GM12878 (cell line): ENCODE measurements at regions not wholly inside any gene's neighbourhood (a gene's known extent, or its start where the extent isn't known, plus 50 kb on each side); places are given as distances from the start of the nearest gene placed in this dataset.

Source experiments
- ATAC-seq: fragments of 200-7000 bp; cut with Tn5 transposase; 3 replicates; pipeline ENCODE4 v1.9.1; 2020; ENCODE audit warnings: mild to moderate bottlenecking, moderate library complexity
- BruUV-seq: library from RNA; stranded (reverse); fragments of 400-500 nt; replicated peaks from 2 replicates; lab custom pipeline; 2021; lab: Mats Ljungman, UMichigan
- CTCF ChIA-PET: fragments of 300-600 bp; sonication (Branson Sonifier 250); formaldehyde crosslinking; extraction: SDS; loops from one replicate; lab custom pipeline; 2021; ENCODE audit warnings: inconsistent platforms; lab: Yijun Ruan, JAX
- POLR2A ChIA-PET: fragments of 350-600 bp; formaldehyde crosslinking; extraction: SDS; loops from one replicate; lab custom pipeline; 2021; ENCODE audit warnings: inconsistent platforms; lab: Charles Lee
- RAD21 ChIA-PET: fragments of 300-600 bp; sonication (Branson Sonifier 250); formaldehyde crosslinking; loops from one replicate; lab custom pipeline; 2023; ENCODE audit warnings: antibody characterized with exemption; ENCODE audit not compliant: unreplicated experiment; lab: Charles Lee
- SMC1A ChIA-PET: fragments of 300-600 bp; sonication (Branson Sonifier 250); formaldehyde crosslinking; loops from one replicate; lab custom pipeline; 2023; ENCODE audit not compliant: unreplicated experiment, uncharacterized antibody; lab: Charles Lee
- DNase-seq: peaks from one replicate; pipeline ENCODE4 v3.0.0-alpha.2; 2011; ENCODE audit warnings: low read depth, low spot score
- FAIRE-seq: peaks from 3 replicates; lab custom pipeline; 2011; peaks lifted over from hg19 to GRCh38; lab: Jason Lieb, UNC
- H2AFZ ChIP-seq: 2 replicates; pipeline ENCODE4 v1.6.0; 2011; ENCODE audit warnings: low read depth, low read length, control low read depth; ENCODE audit not compliant: control insufficient read depth
- H3K27ac ChIP-seq: 2 replicates; pipeline ENCODE4 v1.5.1; 2011; ENCODE audit warnings: control low read depth; ENCODE audit not compliant: control insufficient read depth, insufficient read depth
- H3K27me3 ChIP-seq, 2 experiments: replicated peaks in 1 of 2; 2 replicates each; pipeline versions ENCODE4 v1.6.0 to v1.6.1; 2011; ENCODE audit warnings: low read length in 1 of 2; ENCODE audit not compliant: control insufficient read depth in 2 of 2, insufficient read depth in 2 of 2
- H3K36me3 ChIP-seq, 2 experiments: 2 replicates each; pipeline ENCODE4 v1.5.1; 2011; ENCODE audit warnings: low read length in 1 of 2; ENCODE audit not compliant: control insufficient read depth in 2 of 2, insufficient read depth in 2 of 2
- H3K4me1 ChIP-seq: 2 replicates; pipeline ENCODE4 v1.6.1; 2011; ENCODE audit warnings: mild to moderate bottlenecking, low read length, moderate library complexity, mixed read lengths; ENCODE audit not compliant: control insufficient read depth, insufficient read depth
- H3K4me2 ChIP-seq: 2 replicates; pipeline ENCODE4 v1.6.0; 2011; ENCODE audit warnings: control low read depth; ENCODE audit not compliant: control insufficient read depth, insufficient read depth
- H3K4me3 ChIP-seq: fragments of 200-600 bp; sonication (generic); 2 replicates; pipeline ENCODE4 v1.5.1; 2016
- H3K79me2 ChIP-seq: 2 replicates; pipeline ENCODE4 v1.6.0; 2011; ENCODE audit warnings: low read length; ENCODE audit not compliant: control insufficient read depth, insufficient read depth
- H3K9ac ChIP-seq: 2 replicates; pipeline ENCODE4 v1.8.0; 2011; ENCODE audit warnings: low read length, control low read depth, mixed read lengths; ENCODE audit not compliant: control insufficient read depth, insufficient read depth
- H3K9me3 ChIP-seq: replicated peaks from 3 replicates; pipeline ENCODE4 v1.5.1; 2011; ENCODE audit warnings: mild to moderate bottlenecking, low read length; ENCODE audit not compliant: control insufficient read depth, insufficient read depth
- H4K20me1 ChIP-seq: 2 replicates; pipeline ENCODE4 v1.6.0; 2011; ENCODE audit not compliant: control insufficient read depth, insufficient read depth
- BHLHE40 ChIP-seq, 2 experiments: fragments of 450-650 bp in 1 of 2; IDR thresholded peaks; 2 replicates each; pipeline ENCODE4 v1.6.1; 2011 to 2017; ENCODE audit warnings: low read depth in 2 of 2, borderline replicate concordance in 1 of 2, improper control_type of control experiment in 1 of 2, low read length in 1 of 2, mild to moderate bottlenecking in 1 of 2
- ESRRA ChIP-seq: IDR thresholded peaks from 2 replicates; pipeline ENCODE4 v1.6.1; 2012; ENCODE audit warnings: mild to moderate bottlenecking, low read length, improper control_type of control experiment
- EZH2 ChIP-seq: IDR thresholded peaks from 2 replicates; pipeline ENCODE4 v1.6.1; 2012; ENCODE audit warnings: low read depth, mild to moderate bottlenecking, control low read depth, inconsistent platforms, low read length, borderline replicate concordance; ENCODE audit not compliant: control insufficient read depth
- HCFC1 ChIP-seq: fragments of 150-350 bp; IDR thresholded peaks from 2 replicates; pipeline ENCODE4 v1.6.1; 2014; ENCODE audit warnings: low read length
- IRF4 ChIP-seq: IDR thresholded peaks from 2 replicates; pipeline ENCODE4 v1.6.1; 2011; ENCODE audit warnings: low read depth, low read length
- MEF2A ChIP-seq: IDR thresholded peaks from 2 replicates; pipeline ENCODE4 v1.6.1; 2011; ENCODE audit warnings: low read depth, mild to moderate bottlenecking, low read length, moderate library complexity; ENCODE audit not compliant: insufficient read depth
- MTA2 ChIP-seq: fragments of 450-650 bp; IDR thresholded peaks from 2 replicates; pipeline ENCODE4 v1.6.1; 2016; ENCODE audit warnings: low read depth, mild to moderate bottlenecking, moderate library complexity
- MYB ChIP-seq: fragments of 150-350 bp; IDR thresholded peaks from 2 replicates; pipeline ENCODE4 v1.6.1; 2014; ENCODE audit warnings: mild to moderate bottlenecking, low read depth, low read length, borderline replicate concordance
- NR2C2 ChIP-seq: IDR thresholded peaks from 2 replicates; pipeline ENCODE4 v1.6.1; 2011; ENCODE audit warnings: borderline replicate concordance, low read depth; ENCODE audit not compliant: control insufficient read depth, insufficient read length
- SMAD1 ChIP-seq: fragments of 450-650 bp; IDR thresholded peaks from 2 replicates; pipeline ENCODE4 v1.6.1; 2018; ENCODE audit warnings: mild to moderate bottlenecking, low read depth; ENCODE audit not compliant: partially characterized antibody
- ZNF384 ChIP-seq: IDR thresholded peaks from 2 replicates; pipeline ENCODE4 v1.6.1; 2012; ENCODE audit warnings: low read depth, mild to moderate bottlenecking, low read length, improper control_type of control experiment, borderline replicate concordance
- ZNF592 ChIP-seq: fragments of 450-650 bp; IDR thresholded peaks from 2 replicates; pipeline ENCODE4 v1.6.1; 2017; ENCODE audit warnings: mild to moderate bottlenecking, moderate library complexity
- ZNF622 ChIP-seq: fragments of 450-650 bp; IDR thresholded peaks from 2 replicates; pipeline ENCODE4 v1.6.1; 2017; ENCODE audit warnings: mild to moderate bottlenecking, inconsistent platforms
- in situ Hi-C: fragments of 300-500 bp; cut with MboI; formaldehyde crosslinking; loops from 9 replicates; pipeline ENCODE4 v1.14.3; 2018; ENCODE audit warnings: mixed read lengths
- intact Hi-C: fragments of 100-400 bp; cut with micrococcal nuclease; formaldehyde crosslinking; loops from one replicate; pipeline ENCODE4 v1.14.2; 2022; ENCODE audit not compliant: unreplicated experiment
- TF ChIP-seq, protein P1 (sequence below): IDR thresholded peaks from 2 replicates; pipeline ENCODE4 v1.6.1; 2011; ENCODE audit warnings: mild to moderate bottlenecking, low read depth, low read length, moderate library complexity; ENCODE audit not compliant: insufficient replicate concordance
- TF ChIP-seq, protein P2 (sequence below): fragments of 450-650 bp; formaldehyde crosslinking; IDR thresholded peaks from 2 replicates; pipeline ENCODE4 v1.4.0; 2022; ENCODE audit warnings: mild to moderate bottlenecking, moderate library complexity

- TF ChIP-seq, protein P1, sequence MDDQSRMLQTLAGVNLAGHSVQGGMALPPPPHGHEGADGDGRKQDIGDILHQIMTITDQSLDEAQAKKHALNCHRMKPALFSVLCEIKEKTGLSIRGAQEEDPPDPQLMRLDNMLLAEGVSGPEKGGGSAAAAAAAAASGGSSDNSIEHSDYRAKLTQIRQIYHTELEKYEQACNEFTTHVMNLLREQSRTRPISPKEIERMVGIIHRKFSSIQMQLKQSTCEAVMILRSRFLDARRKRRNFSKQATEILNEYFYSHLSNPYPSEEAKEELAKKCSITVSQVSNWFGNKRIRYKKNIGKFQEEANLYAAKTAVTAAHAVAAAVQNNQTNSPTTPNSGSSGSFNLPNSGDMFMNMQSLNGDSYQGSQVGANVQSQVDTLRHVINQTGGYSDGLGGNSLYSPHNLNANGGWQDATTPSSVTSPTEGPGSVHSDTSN = no peak
- TF ChIP-seq MTA2 = no peak
Observed at GRCh38 chr3:67976663-67977062, 322.3 kb upstream of the SUCLG2 start (continued).

GRCh38 chr3:67964596-67964995, 310.2 kb upstream of the SUCLG2 start:
- Histone ChIP-seq H4K20me1 (no peaks in the 10 kb centered on the region), H3K4me2 (no peak overlapping the region), H3K79me2 (no peaks in the 10 kb centered on the region), H3K4me3 (no peak overlapping the region), H3K9me3 (no peaks in the 10 kb centered on the region), H3K27ac (no peak overlapping the region), H3K27me3 (no peaks in the 10 kb centered on the region), H3K36me3 (no peaks in the 10 kb centered on the region), H3K9ac (no peak overlapping the region), H2AFZ (no peak overlapping the region), H3K4me1 (no peaks in the 10 kb centered on the region)
- no peak for FAIRE-seq
- RAD21 ChIA-PET = no interaction called here
- no TSS peak for BruUV-seq
- no peak for DNase-seq
- CTCF ChIA-PET = no interaction called here
- intact Hi-C loops = no loop called here
- no peak for ATAC-seq
- in situ Hi-C loops = no loop called here
- SMC1A ChIA-PET = no interaction called here
- POLR2A ChIA-PET = no interaction called here
- TF ChIP-seq EZH2 (no peak), ESRRA (no peak), MYB (no peak), NR2C2 (no peak), MEF2A (no peak), HCFC1 (no peak), ZNF622 (no peak), BHLHE40 (IDR thresholded peaks at IDR 0.05; ENCODE audit: borderline replicate concordance in 1 of 2, low read depth in 2 of 2, low read length in 1 of 2) (no peak), IRF4 (no peak), SMAD1 (no peak), ZNF592 (no peak), ZNF384 (no peak)
- TF ChIP-seq, protein P2, sequence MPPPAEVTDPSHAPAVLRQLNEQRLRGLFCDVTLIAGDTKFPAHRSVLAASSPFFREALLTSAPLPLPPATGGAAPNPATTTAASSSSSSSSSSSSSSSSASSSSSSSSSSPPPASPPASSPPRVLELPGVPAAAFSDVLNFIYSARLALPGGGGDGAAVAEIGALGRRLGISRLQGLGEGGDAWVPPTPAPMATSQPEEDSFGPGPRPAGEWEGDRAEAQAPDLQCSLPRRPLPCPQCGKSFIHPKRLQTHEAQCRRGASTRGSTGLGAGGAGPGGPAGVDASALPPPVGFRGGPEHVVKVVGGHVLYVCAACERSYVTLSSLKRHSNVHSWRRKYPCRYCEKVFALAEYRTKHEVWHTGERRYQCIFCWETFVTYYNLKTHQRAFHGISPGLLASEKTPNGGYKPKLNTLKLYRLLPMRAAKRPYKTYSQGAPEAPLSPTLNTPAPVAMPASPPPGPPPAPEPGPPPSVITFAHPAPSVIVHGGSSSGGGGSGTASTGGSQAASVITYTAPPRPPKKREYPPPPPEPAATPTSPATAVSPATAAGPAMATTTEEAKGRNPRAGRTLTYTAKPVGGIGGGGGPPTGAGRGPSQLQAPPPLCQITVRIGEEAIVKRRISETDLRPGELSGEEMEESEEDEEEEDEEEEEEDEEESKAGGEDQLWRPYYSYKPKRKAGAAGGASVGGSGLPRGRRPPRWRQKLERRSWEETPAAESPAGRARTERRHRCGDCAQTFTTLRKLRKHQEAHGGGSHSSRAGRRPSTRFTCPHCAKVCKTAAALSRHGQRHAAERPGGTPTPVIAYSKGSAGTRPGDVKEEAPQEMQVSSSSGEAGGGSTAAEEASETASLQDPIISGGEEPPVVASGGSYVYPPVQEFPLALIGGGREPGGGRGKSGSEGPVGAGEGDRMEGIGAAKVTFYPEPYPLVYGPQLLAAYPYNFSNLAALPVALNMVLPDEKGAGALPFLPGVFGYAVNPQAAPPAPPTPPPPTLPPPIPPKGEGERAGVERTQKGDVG (CRISPR knock-in tag) = no peak
